PC-9 (cell line): ENCODE measurements at regions not wholly inside any gene's neighbourhood (a gene's known extent, or its start where the extent isn't known, plus 50 kb on each side); places are given as distances from the start of the nearest gene placed in this dataset.

Source experiments
- BruUV-seq: library from RNA; stranded (reverse); fragments of 400-500 nt; replicated peaks from 2 replicates; lab custom pipeline; 2021; lab: Mats Ljungman, UMichigan
- CTCF ChIA-PET: fragments of 300-600 bp; sonication (Branson Sonifier 250); formaldehyde crosslinking; loops from one replicate; lab custom pipeline; 2022; ENCODE audit warnings: antibody characterized with exemption; lab: Charles Lee
- POLR2A ChIA-PET: fragments of 300-600 bp; sonication (Branson Sonifier 250); formaldehyde crosslinking; loops from one replicate; lab custom pipeline; 2022; ENCODE audit warnings: antibody characterized with exemption; ENCODE audit not compliant: unreplicated experiment; lab: Charles Lee
- DNase-seq, 2 experiments: peaks; one replicate each; pipeline versions ENCODE4 v3.0.0 to v3.0.0-alpha.2; 2015 to 2022; ENCODE audit warnings: mixed read lengths in 1 of 2
- H2AFZ ChIP-seq: fragments of 200-600 bp; sonication (generic); 2 replicates; pipeline ENCODE4 v1.8.1; 2017; ENCODE audit warnings: antibody characterized with exemption
- H3F3A ChIP-seq: fragments of 200-600 bp; sonication (generic); 2 replicates; pipeline ENCODE4 v1.8.1; 2017; ENCODE audit warnings: antibody characterized with exemption, mild to moderate bottlenecking, low read depth; ENCODE audit not compliant: insufficient read depth
- H3K27ac ChIP-seq: fragments of 200-600 bp; sonication (generic); 2 replicates; pipeline ENCODE4 v1.6.1; 2016; ENCODE audit warnings: mixed run types
- H3K27me3 ChIP-seq: fragments of 200-600 bp; sonication (generic); 2 replicates; pipeline ENCODE4 v1.6.1; 2016; ENCODE audit warnings: low read depth, mixed run types; ENCODE audit not compliant: insufficient read depth
- H3K36me3 ChIP-seq: fragments of 200-600 bp; sonication (generic); 2 replicates; pipeline ENCODE4 v1.6.1; 2016; ENCODE audit warnings: low read depth, mixed run types
- H3K4me1 ChIP-seq: fragments of 200-600 bp; sonication (generic); replicated peaks from 2 replicates; pipeline ENCODE4 v1.6.1; 2016; ENCODE audit warnings: mixed run types; ENCODE audit not compliant: insufficient read depth
- H3K4me2 ChIP-seq: fragments of 200-600 bp; sonication (generic); 2 replicates; pipeline ENCODE4 v1.6.1; 2017; ENCODE audit warnings: mixed run types
- H3K4me3 ChIP-seq: fragments of 200-600 bp; sonication (generic); 2 replicates; pipeline ENCODE4 v1.6.1; 2016; ENCODE audit warnings: mixed run types
- H3K79me2 ChIP-seq: fragments of 200-600 bp; sonication (generic); 2 replicates; pipeline ENCODE4 v1.6.1; 2017; ENCODE audit warnings: low read depth, mixed run types
- H3K9me2 ChIP-seq: fragments of 200-600 bp; sonication (generic); 2 replicates; pipeline ENCODE4 v1.8.1; 2017; ENCODE audit warnings: mild to moderate bottlenecking; ENCODE audit not compliant: insufficient read depth
- H3K9me3 ChIP-seq: fragments of 200-600 bp; sonication (generic); 2 replicates; pipeline ENCODE4 v1.8.1; 2016; ENCODE audit warnings: low read depth; ENCODE audit not compliant: insufficient read depth
- H4K20me1 ChIP-seq: fragments of 200-600 bp; sonication (generic); 2 replicates; pipeline ENCODE4 v1.8.1; 2017; ENCODE audit not compliant: insufficient read depth
- CTCF ChIP-seq: fragments of 200-600 bp; sonication (generic); conservative IDR thresholded peaks from 2 replicates; pipeline ENCODE4 v1.6.1; 2017; ENCODE audit warnings: mixed run types, antibody characterized with exemption, mild to moderate bottlenecking, moderate library complexity
- EZH2 ChIP-seq: fragments of 200-600 bp; sonication (generic); IDR thresholded peaks from 2 replicates; pipeline ENCODE4 v1.8.0; 2017; ENCODE audit warnings: antibody characterized with exemption, low read depth
- intact Hi-C: fragments of 100-400 bp; cut with micrococcal nuclease; formaldehyde crosslinking; loops from one replicate; pipeline ENCODE4 v1.10.0; 2022; ENCODE audit not compliant: unreplicated experiment

GRCh38 chr4:119693126-119693525 is 64.5 kb upstream of the PDE5A start:
- no peaks in the 10 kb centered on the region for H3F3A ChIP-seq
- H3K9me3 ChIP-seq = peaks cover 6% of the 10 kb centered on the region; the same call in 1 of the 2 replicates
- ChIA-PET CTCF (interaction anchor here (0.6 kb wide), 1 partner anchor 355 kb away, joined by 3 read pairs; no protein-coding TSS in a partner anchor), POLR2A (no interaction called here)
- BruUV-seq = no TSS peak
- no peaks in the 10 kb centered on the region for H3K79me2 ChIP-seq
- H3K4me1 ChIP-seq = no peaks in the 10 kb centered on the region; the same call in 1 of the 2 replicates
- DNase-seq = no peak
- no peaks in the 10 kb centered on the region for H4K20me1 ChIP-seq
- no peaks in the 10 kb centered on the region for H3K36me3 ChIP-seq
- H3K4me3 ChIP-seq = no peak overlapping the region
- intact Hi-C loops = no loop called here
- no peak overlapping the region for H3K27ac ChIP-seq
- no peaks in the 10 kb centered on the region for H3K27me3 ChIP-seq
- no peak overlapping the region for H2AFZ ChIP-seq
- H3K4me2 ChIP-seq = no peak overlapping the region
- TF ChIP-seq EZH2 (no peak), CTCF (no peak)
- H3K9me2 ChIP-seq = no peaks in the 10 kb centered on the region

GRCh38 chr4:119692001-119692400 is 63.4 kb upstream of the PDE5A start:
- no TSS peak for BruUV-seq
- intact Hi-C loops = no loop called here
- Histone ChIP-seq H3K79me2 (no peaks in the 10 kb centered on the region), H3K4me3 (no peak overlapping the region), H3K4me2 (no peak overlapping the region), H3K36me3 (no peaks in the 10 kb centered on the region), H3F3A (no peaks in the 10 kb centered on the region), H3K9me3 (peaks cover 6% of the 10 kb centered on the region; the same call in 1 of the 2 replicates), H3K27me3 (no peaks in the 10 kb centered on the region), H3K9me2 (no peaks in the 10 kb centered on the region), H2AFZ (no peak overlapping the region), H3K27ac (no peak overlapping the region), H4K20me1 (no peaks in the 10 kb centered on the region), H3K4me1 (no peaks in the 10 kb centered on the region; the same call in 1 of the 2 replicates)
- POLR2A ChIA-PET = no interaction called here
- CTCF ChIA-PET = no interaction called here
- TF ChIP-seq EZH2 (no peak), CTCF (no peak)
- no peak for DNase-seq

- BruUV-seq = no TSS peak
- no peaks in the 10 kb centered on the region for H3K27me3 ChIP-seq
- ChIA-PET POLR2A (interaction anchor here (0.6 kb wide), 1 partner anchor 235 kb away, joined by 3 read pairs; no protein-coding TSS in a partner anchor), CTCF (no interaction called here)
- no peak overlapping the region for H3K4me2 ChIP-seq
- H3F3A ChIP-seq = no peaks in the 10 kb centered on the region
- H3K9me3 ChIP-seq = peaks cover 6% of the 10 kb centered on the region; the same call in 1 of the 2 replicates
- H3K36me3 ChIP-seq = no peaks in the 10 kb centered on the region
- DNase-seq = peak; percentile 18 to 61
- H3K9me2 ChIP-seq = no peaks in the 10 kb centered on the region
- H4K20me1 ChIP-seq = no peaks in the 10 kb centered on the region
- H2AFZ ChIP-seq = no peak overlapping the region
- intact Hi-C loops = no loop called here
- H3K4me3 ChIP-seq = no peak overlapping the region
- H3K79me2 ChIP-seq = no peaks in the 10 kb centered on the region
- TF ChIP-seq CTCF = no peak
- no peak for TF ChIP-seq EZH2
- H3K27ac ChIP-seq = no peak overlapping the region
- H3K4me1 ChIP-seq = no peaks in the 10 kb centered on the region; the same call in 1 of the 2 replicates
Measured at GRCh38 chr4:119690871-119691270, 62.3 kb upstream of the PDE5A start.
